ENCODE measurements at regions not wholly inside any gene's neighbourhood (a gene's known extent, or its start where the extent isn't known, plus 50 kb on each side); places are given as distances from the start of the nearest gene placed in this dataset.
"Not testable (repeated sequence)": the region's sequence is repeated elsewhere in the genome, so short reads cannot be mapped to it uniquely, and the experiment has no call there.

GRCh38 chr21:14740692-14741091 lies 194.6 kb upstream of the SAMSN1 start:
- TF ChIP-seq JUND (IDR thresholded peaks at IDR 0.05; ENCODE audit: low read depth), result no peak
- in situ Hi-C loops (cut with HindIII; ENCODE audit: low pct_unique_long_range_greater_than_20kb, low sequenced_read_pairs), result no loop called here
- DNase-seq (ENCODE audit: low read depth in 1 of 2, low spot score in 1 of 2), result no peak

- in situ Hi-C loops (cut with HindIII; ENCODE audit: low pct_unique_long_range_greater_than_20kb, low sequenced_read_pairs), result no loop called here
- no peak for TF ChIP-seq JUND (IDR thresholded peaks at IDR 0.05; ENCODE audit: low read depth)
These were observed 194.0 kb upstream of the SAMSN1 start for GRCh38 chr21:14740116-14740515.

DNA sequence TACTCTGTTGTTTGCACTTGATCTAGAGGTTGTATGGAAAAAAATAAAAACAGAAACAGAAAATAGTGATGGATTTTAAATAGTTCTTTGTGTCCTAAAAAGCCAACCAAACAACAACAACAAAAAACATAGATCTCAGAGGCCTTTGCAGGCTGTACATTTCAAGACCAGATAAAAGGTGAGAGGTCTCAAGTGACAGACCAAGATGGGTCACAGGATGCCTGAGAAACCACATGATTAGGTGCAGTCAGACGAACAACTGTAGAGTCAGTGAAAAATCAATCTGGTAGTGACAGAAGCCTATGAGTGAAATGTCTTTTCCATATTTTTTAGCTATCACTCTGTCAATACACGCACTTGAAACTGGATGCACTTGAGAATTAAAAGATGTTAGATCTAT lies 193.5 kb upstream of the SAMSN1 start:
- TF ChIP-seq JUND (IDR thresholded peaks at IDR 0.05; ENCODE audit: low read depth), result no peak
- DNase-seq (ENCODE audit: low read depth in 1 of 2, low spot score in 1 of 2), result no peak
- in situ Hi-C loops (cut with HindIII; ENCODE audit: low pct_unique_long_range_greater_than_20kb, low sequenced_read_pairs), result no loop called here

More at GRCh38 chr21:14740116-14740515, 194.0 kb upstream of the SAMSN1 start:
- no peak for DNase-seq (ENCODE audit: low read depth in 1 of 2, low spot score in 1 of 2)

DNA sequence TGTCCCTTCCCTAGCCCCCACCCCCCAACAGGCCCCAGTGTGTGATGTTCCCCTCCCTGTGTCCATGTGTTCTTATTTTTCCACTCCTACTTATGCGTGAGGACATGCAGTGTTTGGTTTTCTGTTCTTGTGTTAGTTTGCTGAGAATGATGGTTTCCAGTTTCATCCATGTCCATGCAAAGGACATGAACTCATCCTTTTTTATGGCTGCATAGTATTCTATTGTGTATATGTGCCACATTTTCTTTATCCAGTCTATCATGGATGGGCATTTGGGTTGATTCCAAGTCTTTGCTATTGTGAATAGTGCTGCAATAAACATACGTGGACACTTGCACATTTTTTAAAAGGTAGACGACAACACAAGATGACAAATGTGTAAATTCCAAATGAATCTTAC lies 192.5 kb upstream of the SAMSN1 start:
- DNase-seq (ENCODE audit: low read depth in 1 of 2, low spot score in 1 of 2); in situ Hi-C loops (cut with HindIII; ENCODE audit: low pct_unique_long_range_greater_than_20kb, low sequenced_read_pairs): not testable (repeated sequence)

GRCh38 chr21:14737922-14738321 lies 191.8 kb upstream of the SAMSN1 start:
- DNase-seq (ENCODE audit: low read depth in 1 of 2, low spot score in 1 of 2), result peak; percentile 6 to 86
- in situ Hi-C loops (cut with HindIII; ENCODE audit: low pct_unique_long_range_greater_than_20kb, low sequenced_read_pairs), result no loop called here
- no peak for TF ChIP-seq JUND (IDR thresholded peaks at IDR 0.05; ENCODE audit: low read depth)

DNA sequence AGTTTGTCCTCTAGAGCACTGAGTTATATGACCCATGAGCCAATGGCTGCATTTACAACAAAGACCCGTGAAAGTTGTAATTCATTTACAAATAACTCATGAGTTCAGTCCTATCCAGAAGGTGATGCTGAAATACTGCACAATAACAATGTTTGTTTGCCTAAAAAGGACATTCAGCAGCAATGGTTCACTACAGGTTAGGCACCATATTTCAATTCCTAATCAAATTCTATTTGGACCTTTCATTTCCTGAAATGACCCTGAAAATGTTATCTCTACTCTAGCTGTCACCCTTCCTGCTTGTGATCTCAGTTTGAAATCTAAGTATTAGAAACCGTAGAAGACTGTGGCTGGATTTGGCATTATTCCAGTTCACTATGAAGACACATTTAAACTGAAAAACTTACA lies 191.2 kb upstream of the SAMSN1 start:
- TF ChIP-seq JUND (IDR thresholded peaks at IDR 0.05; ENCODE audit: low read depth), result no peak
- in situ Hi-C loops (cut with HindIII; ENCODE audit: low pct_unique_long_range_greater_than_20kb, low sequenced_read_pairs), result no loop called here
- DNase-seq (ENCODE audit: low read depth in 1 of 2, low spot score in 1 of 2), result no peak

DNA sequence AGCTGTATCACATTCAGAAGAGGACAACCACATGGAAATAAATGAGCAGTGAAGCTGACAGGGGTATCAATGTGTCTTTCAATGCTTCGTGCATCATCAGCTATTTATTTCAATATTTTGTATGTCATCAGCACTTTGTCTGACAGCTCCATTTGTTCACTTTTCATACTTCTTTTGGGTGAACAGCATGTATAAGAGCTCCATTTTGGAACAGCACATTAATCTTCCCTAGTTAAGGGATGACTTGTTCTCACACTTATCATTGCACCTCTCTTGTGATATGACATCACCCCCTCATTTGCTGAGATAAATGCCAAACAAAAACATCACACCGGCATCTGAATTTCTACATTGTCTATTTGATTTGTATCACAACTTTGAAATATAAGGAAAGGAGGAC lies 190.6 kb upstream of the SAMSN1 start:
- in situ Hi-C loops (cut with HindIII; ENCODE audit: low pct_unique_long_range_greater_than_20kb, low sequenced_read_pairs), result no loop called here
- no peak for TF ChIP-seq JUND (IDR thresholded peaks at IDR 0.05; ENCODE audit: low read depth)
- no peak for DNase-seq (ENCODE audit: low read depth in 1 of 2, low spot score in 1 of 2)

- in situ Hi-C loops (cut with HindIII; ENCODE audit: low pct_unique_long_range_greater_than_20kb, low sequenced_read_pairs), result no loop called here
- DNase-seq (ENCODE audit: low read depth in 1 of 2, low spot score in 1 of 2), result no peak
- no peak for TF ChIP-seq JUND (IDR thresholded peaks at IDR 0.05; ENCODE audit: low read depth)
These were observed 190.0 kb upstream of the SAMSN1 start for GRCh38 chr21:14736162-14736561.

DNA sequence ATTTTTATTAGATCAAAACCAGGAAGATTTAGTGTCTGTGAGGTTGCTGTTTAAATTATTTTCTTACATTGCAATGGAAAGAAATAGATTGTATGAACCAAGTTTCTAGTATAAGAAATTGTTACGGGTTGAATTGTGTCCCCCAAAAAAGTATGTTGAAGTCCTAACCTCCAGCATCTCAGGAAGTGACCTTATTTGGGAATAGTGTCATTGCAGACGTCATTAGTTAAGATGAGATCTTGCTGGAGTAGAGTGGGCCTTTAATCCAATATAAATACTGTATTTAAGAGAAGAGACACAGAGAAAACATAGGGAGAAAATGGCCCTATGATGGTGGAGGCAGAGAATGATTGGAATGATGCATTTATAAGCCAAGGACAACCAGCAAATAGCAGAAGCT lies 188.7 kb upstream of the SAMSN1 start:
- TF ChIP-seq JUND (IDR thresholded peaks at IDR 0.05; ENCODE audit: low read depth), result no peak
- in situ Hi-C loops (cut with HindIII; ENCODE audit: low pct_unique_long_range_greater_than_20kb, low sequenced_read_pairs), result no loop called here
- DNase-seq (ENCODE audit: low read depth in 1 of 2, low spot score in 1 of 2), result no peak

DNA sequence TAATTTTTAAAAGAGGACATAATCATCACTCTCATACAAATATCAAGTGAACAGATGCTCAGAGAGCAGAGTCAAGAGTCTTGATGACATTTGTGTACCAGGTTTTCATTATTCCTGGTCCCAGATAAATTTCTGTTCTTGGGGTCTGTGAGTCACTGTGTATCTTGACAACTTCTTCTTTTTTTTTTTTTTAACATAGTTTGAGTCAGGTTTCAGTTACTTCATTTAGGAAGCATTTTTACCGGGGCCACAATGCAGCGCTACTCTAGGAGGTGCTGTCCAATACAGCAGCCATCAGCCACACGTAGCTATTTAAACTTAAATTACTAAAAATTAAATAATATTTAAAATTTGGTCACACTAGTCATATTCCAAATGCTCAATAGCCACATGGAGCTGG lies 188.1 kb upstream of the SAMSN1 start:
- TF ChIP-seq JUND (IDR thresholded peaks at IDR 0.05; ENCODE audit: low read depth), result no peak
- no peak for DNase-seq (ENCODE audit: low read depth in 1 of 2, low spot score in 1 of 2)
- in situ Hi-C loops (cut with HindIII; ENCODE audit: low pct_unique_long_range_greater_than_20kb, low sequenced_read_pairs), result no loop called here

DNA sequence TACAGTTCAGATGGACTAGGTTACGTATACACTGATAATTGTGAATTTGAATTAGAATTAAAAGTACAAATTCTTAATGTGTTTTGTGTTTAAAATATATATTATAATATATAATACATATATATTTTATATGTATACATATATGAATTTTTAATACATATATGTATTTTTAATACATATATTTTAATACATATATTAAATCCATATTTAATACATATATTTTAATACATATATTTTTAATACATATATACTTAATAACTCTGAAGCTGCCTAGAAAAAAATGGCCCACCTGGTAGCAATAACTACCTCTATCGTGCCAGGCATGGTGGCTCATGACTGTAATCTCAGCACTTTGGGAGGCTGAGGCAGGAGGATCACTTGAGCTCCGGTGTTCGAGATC lies 179.1 kb upstream of the SAMSN1 start:
- DNase-seq (ENCODE audit: low read depth in 1 of 2, low spot score in 1 of 2), result no peak
- no peak for TF ChIP-seq JUND (IDR thresholded peaks at IDR 0.05; ENCODE audit: low read depth)
- in situ Hi-C loops (cut with HindIII; ENCODE audit: low pct_unique_long_range_greater_than_20kb, low sequenced_read_pairs), result no loop called here

DNA sequence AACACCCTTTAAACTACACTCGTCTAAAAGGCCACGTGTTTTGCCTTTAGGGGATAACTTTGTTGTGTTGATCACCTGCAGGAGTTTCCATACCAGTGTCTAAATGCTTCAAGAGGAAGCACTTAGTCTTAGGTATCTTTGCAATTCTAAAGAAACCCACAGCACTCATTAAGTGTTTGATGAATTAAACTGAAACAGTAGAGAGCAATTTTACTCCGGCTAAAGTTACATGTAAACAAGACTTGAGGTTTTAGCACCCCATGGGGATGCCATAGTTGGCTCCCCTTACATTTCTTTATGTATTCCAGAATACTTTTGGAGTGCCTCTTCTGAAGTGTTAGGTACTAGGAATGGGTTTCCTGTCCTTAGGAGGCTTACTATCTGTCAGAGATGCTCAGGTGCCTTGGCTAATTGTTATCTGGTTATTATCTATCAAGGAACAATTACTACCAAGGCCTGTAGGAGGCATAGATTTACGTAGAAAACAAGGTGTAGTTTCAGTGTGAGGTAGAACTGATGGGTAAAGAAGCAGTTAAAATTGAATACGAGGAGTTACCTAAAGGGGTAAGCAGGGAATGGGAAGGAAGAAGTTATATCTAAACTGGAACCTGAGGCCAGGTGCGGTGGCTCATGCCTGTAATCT lies 176.8 kb upstream of the SAMSN1 start:
- DNase-seq (ENCODE audit: low read depth in 1 of 2, low spot score in 1 of 2), result no peak
- in situ Hi-C loops (cut with HindIII; ENCODE audit: low pct_unique_long_range_greater_than_20kb, low sequenced_read_pairs), result no loop called here
- no peak for TF ChIP-seq JUND (IDR thresholded peaks at IDR 0.05; ENCODE audit: low read depth)

DNA sequence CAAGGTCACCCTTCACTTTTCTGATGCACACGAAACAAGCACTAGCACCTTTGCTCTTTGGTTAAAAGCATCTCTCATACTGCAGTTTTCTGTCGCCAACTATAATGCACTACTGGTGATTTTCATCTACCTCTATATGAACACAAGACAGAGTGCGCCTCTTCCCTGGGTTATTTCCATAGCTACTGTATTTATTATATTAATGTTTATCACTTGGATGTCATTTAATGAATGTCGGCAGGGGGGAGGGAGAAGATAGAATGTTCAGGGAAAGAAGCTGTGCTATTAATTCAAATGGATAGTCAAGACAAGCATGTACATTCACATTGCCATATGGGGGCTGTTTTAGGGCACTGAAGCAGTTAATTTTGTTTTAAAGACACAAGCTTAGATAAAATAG lies 174.1 kb upstream of the SAMSN1 start:
- DNase-seq (ENCODE audit: low read depth in 1 of 2, low spot score in 1 of 2), result no peak
- in situ Hi-C loops (cut with HindIII; ENCODE audit: low pct_unique_long_range_greater_than_20kb, low sequenced_read_pairs), result no loop called here
- no peak for TF ChIP-seq JUND (IDR thresholded peaks at IDR 0.05; ENCODE audit: low read depth)

- no peak for DNase-seq (ENCODE audit: low read depth in 1 of 2, low spot score in 1 of 2)
- no peak for TF ChIP-seq JUND (IDR thresholded peaks at IDR 0.05; ENCODE audit: low read depth)
- in situ Hi-C loops (cut with HindIII; ENCODE audit: low pct_unique_long_range_greater_than_20kb, low sequenced_read_pairs), result no loop called here
These were observed 172.8 kb upstream of the SAMSN1 start for GRCh38 chr21:14718951-14719350.
